Naive thymus-derived CD4-positive, alpha-beta T cell (primary cell): ENCODE measurements at regions not wholly inside any gene's neighbourhood (a gene's known extent, or its start where the extent isn't known, plus 50 kb on each side); places are given as distances from the start of the nearest gene placed in this dataset.
"Not testable (repeated sequence)": the region's sequence is repeated elsewhere in the genome, so short reads cannot be mapped to it uniquely, and the experiment has no call there.

Experiments
- ATAC-seq: fragments of 150-1000 bp; cut with Tn5 transposase; 2 replicates; pipeline ENCODE4 v1.10.0; 2021; ENCODE audit warnings: mild to moderate bottlenecking, moderate library complexity
- CTCF ChIA-PET: fragments of 350-600 bp; sonication (Branson Sonifier 250); formaldehyde crosslinking; loops from one replicate; lab custom pipeline; 2021; ENCODE audit warnings: antibody characterized with exemption; lab: Charles Lee
- POLR2A ChIA-PET: fragments of 350-600 bp; sonication (Branson Sonifier 250); formaldehyde crosslinking; loops from one replicate; lab custom pipeline; 2021; ENCODE audit warnings: antibody characterized with exemption, inconsistent platforms; lab: Charles Lee
- DNase-seq, 9 donors: peaks; one replicate each; pipeline versions ENCODE4 v3.0.0 to v3.0.0-alpha.2; 2020 to 2022; ENCODE audit warnings: mixed read lengths in 1 of 9
- H3K27ac ChIP-seq: one replicate; pipeline ENCODE4 v1.7.0; 2013; ENCODE audit warnings: mild to moderate bottlenecking, low read depth, low read length, moderate library complexity
- H3K27me3 ChIP-seq, 2 donors: one replicate each; pipeline ENCODE4 v1.7.0; 2013; ENCODE audit warnings: low read length in 2 of 2, mild to moderate bottlenecking in 2 of 2, moderate library complexity in 2 of 2; ENCODE audit not compliant: control insufficient read depth in 2 of 2, insufficient read depth in 2 of 2
- H3K36me3 ChIP-seq, 3 experiments: 1 replicate in 2 of 3; 2 replicates in 1 of 3; pipeline ENCODE4 v1.7.0; 2013; ENCODE audit warnings: low read length in 3 of 3, mild to moderate bottlenecking in 3 of 3, moderate library complexity in 1 of 3; ENCODE audit not compliant: insufficient read depth in 3 of 3, control insufficient read depth in 2 of 3
- H3K4me1 ChIP-seq, 2 donors: one replicate each; pipeline ENCODE4 v1.7.0; 2013; ENCODE audit warnings: low read length in 2 of 2, mild to moderate bottlenecking in 2 of 2, moderate library complexity in 1 of 2; ENCODE audit not compliant: control insufficient read depth in 2 of 2, insufficient read depth in 2 of 2
- H3K4me3 ChIP-seq: 2 replicates; pipeline ENCODE4 v1.7.0; 2013; ENCODE audit warnings: mild to moderate bottlenecking, low read length
- H3K9me3 ChIP-seq, 3 experiments: 1 replicate in 2 of 3; 2 replicates in 1 of 3; pipeline ENCODE4 v1.7.0; 2013; ENCODE audit warnings: low read length in 3 of 3; ENCODE audit not compliant: control insufficient read depth in 2 of 3
- H3K27ac Mint-ChIP-seq, 9 donors: one replicate each; pipeline ENCODE4 v1.8.0; 2020 to 2022; ENCODE audit warnings: mixed read lengths in 9 of 9, mild to moderate bottlenecking in 8 of 9, moderate library complexity in 5 of 9, inconsistent platforms in 2 of 9
- H3K27me3 Mint-ChIP-seq, 5 donors: one replicate each; pipeline ENCODE4 v1.8.0; 2021 to 2022; ENCODE audit warnings: mixed read lengths in 5 of 5, mild to moderate bottlenecking in 1 of 5
- H3K36me3 Mint-ChIP-seq, 5 donors: one replicate each; pipeline ENCODE4 v1.8.0; 2020 to 2022; ENCODE audit warnings: mixed read lengths in 5 of 5, mild to moderate bottlenecking in 3 of 5, inconsistent platforms in 1 of 5
- H3K4me1 Mint-ChIP-seq, 7 donors: one replicate each; pipeline ENCODE4 v1.8.0; 2020 to 2022; ENCODE audit warnings: mixed read lengths in 7 of 7, mild to moderate bottlenecking in 3 of 7, inconsistent platforms in 1 of 7
- H3K4me3 Mint-ChIP-seq, 10 donors: one replicate each; pipeline ENCODE4 v1.8.0; 2020 to 2022; ENCODE audit warnings: mild to moderate bottlenecking in 10 of 10, mixed read lengths in 10 of 10, moderate library complexity in 6 of 10, inconsistent platforms in 2 of 10
- H3K9me3 Mint-ChIP-seq, 11 donors: one replicate each; pipeline ENCODE4 v1.8.0; 2020 to 2022; ENCODE audit warnings: mixed read lengths in 11 of 11, mild to moderate bottlenecking in 4 of 11, inconsistent platforms in 1 of 11, moderate library complexity in 1 of 11
- intact Hi-C, 2 donors: fragments of 100-400 bp; cut with micrococcal nuclease; formaldehyde crosslinking; loops; one replicate each; pipeline ENCODE4 v1.15.1; 2023

GRCh38 chr22:16388616-16389015, 204.0 kb downstream of the CCT8L2 start:
- H3K36me3 Mint-ChIP-seq, H3K36me3 ChIP-seq, H3K4me1 Mint-ChIP-seq, ATAC-seq, H3K27ac Mint-ChIP-seq, DNase-seq, H3K9me3 ChIP-seq, CTCF ChIA-PET, POLR2A ChIA-PET, H3K27me3 ChIP-seq, intact Hi-C loops, H3K4me1 ChIP-seq, H3K4me3 ChIP-seq, H3K27ac ChIP-seq, H3K4me3 Mint-ChIP-seq: not testable (repeated sequence)
- Mint-ChIP-seq H3K27me3 (peaks cover 12 to 39% (median 23%) of the 10 kb centered on the region in 5 donors), H3K9me3 (peaks cover 0 to 10% (median 0%) of the 10 kb centered on the region in 11 donors)

- H3K4me3 Mint-ChIP-seq: peak overlapping the region in 1 of 10 donors; percentile 4
- intact Hi-C loops, H3K27me3 ChIP-seq, H3K4me1 Mint-ChIP-seq, ATAC-seq, H3K4me1 ChIP-seq, POLR2A ChIA-PET, H3K27ac Mint-ChIP-seq, DNase-seq, H3K9me3 ChIP-seq, H3K4me3 ChIP-seq, CTCF ChIA-PET, H3K27ac ChIP-seq, H3K36me3 ChIP-seq, H3K36me3 Mint-ChIP-seq: not testable (repeated sequence)
- H3K9me3 Mint-ChIP-seq: peaks cover 0 to 10% (median 0%) of the 10 kb centered on the region in 11 donors
- H3K27me3 Mint-ChIP-seq: peaks cover 12 to 34% (median 23%) of the 10 kb centered on the region in 5 donors
Observed at GRCh38 chr22:16388127-16388526, 204.5 kb downstream of the CCT8L2 start.

- intact Hi-C loops, H3K4me1 ChIP-seq, H3K27me3 ChIP-seq, POLR2A ChIA-PET, H3K27ac ChIP-seq, CTCF ChIA-PET, H3K36me3 Mint-ChIP-seq, H3K4me3 ChIP-seq, H3K36me3 ChIP-seq, H3K9me3 ChIP-seq, H3K4me1 Mint-ChIP-seq, DNase-seq, ATAC-seq: not testable (repeated sequence)
- Mint-ChIP-seq H3K27ac (peak overlapping the region in 1 of 9 donors; percentile 5), H3K9me3 (peaks cover 0 to 10% (median 0%) of the 10 kb centered on the region in 11 donors), H3K4me3 (peak overlapping the region in 1 of 10 donors; percentile 4), H3K27me3 (peaks cover 12 to 33% (median 23%) of the 10 kb centered on the region in 5 donors)
Observed at GRCh38 chr22:16387543-16387942, 205.1 kb downstream of the CCT8L2 start.

GRCh38 chr22:16387088-16387487, 205.5 kb downstream of the CCT8L2 start:
- Mint-ChIP-seq H3K9me3 (peaks cover 0 to 10% (median 0%) of the 10 kb centered on the region in 11 donors), H3K36me3 (peaks cover 0 to 3% (median 0%) of the 10 kb centered on the region in 5 donors), H3K4me3 (peak overlapping the region in 1 of 10 donors; percentile 4), H3K27me3 (peaks cover 12 to 33% (median 23%) of the 10 kb centered on the region in 5 donors), H3K27ac (no peak overlapping the region), H3K4me1 (no peaks in the 10 kb centered on the region)
- H3K36me3 ChIP-seq: no peaks in the 10 kb centered on the region
- no peaks in the 10 kb centered on the region for H3K27me3 ChIP-seq
- H3K4me1 ChIP-seq: no peaks in the 10 kb centered on the region
- ChIA-PET POLR2A (no interaction called here), CTCF (no interaction called here)
- no peak overlapping the region for H3K4me3 ChIP-seq
- no peak for DNase-seq
- H3K9me3 ChIP-seq: no peaks in the 10 kb centered on the region
- ATAC-seq: no peak
- intact Hi-C loops: no loop called here
- H3K27ac ChIP-seq: no peak overlapping the region

GRCh38 chr22:16361328-16361727, 231.3 kb downstream of the CCT8L2 start:
- H3K4me1 Mint-ChIP-seq, H3K36me3 ChIP-seq, H3K27ac ChIP-seq, H3K27me3 ChIP-seq, intact Hi-C loops, ATAC-seq, H3K4me3 Mint-ChIP-seq, POLR2A ChIA-PET, H3K36me3 Mint-ChIP-seq, H3K9me3 Mint-ChIP-seq, CTCF ChIA-PET, H3K9me3 ChIP-seq, DNase-seq, H3K4me1 ChIP-seq, H3K27ac Mint-ChIP-seq, H3K4me3 ChIP-seq, H3K27me3 Mint-ChIP-seq: not testable (repeated sequence)

- peak; percentile 70 for ATAC-seq
- H3K36me3 ChIP-seq, H3K27ac Mint-ChIP-seq, H3K27me3 Mint-ChIP-seq, H3K4me1 ChIP-seq, H3K9me3 ChIP-seq, H3K4me3 ChIP-seq, DNase-seq, H3K27me3 ChIP-seq, H3K27ac ChIP-seq, CTCF ChIA-PET, H3K36me3 Mint-ChIP-seq, POLR2A ChIA-PET, H3K4me3 Mint-ChIP-seq, H3K9me3 Mint-ChIP-seq, intact Hi-C loops, H3K4me1 Mint-ChIP-seq: not testable (repeated sequence)
Observed at GRCh38 chr22:16352637-16353036, 240.0 kb downstream of the CCT8L2 start.

GRCh38 chr22:16347083-16347482, 245.5 kb downstream of the CCT8L2 start:
- DNase-seq, H3K4me3 ChIP-seq, H3K36me3 Mint-ChIP-seq, H3K27ac Mint-ChIP-seq, POLR2A ChIA-PET, H3K9me3 ChIP-seq, H3K27ac ChIP-seq, ATAC-seq, H3K27me3 ChIP-seq, CTCF ChIA-PET, H3K9me3 Mint-ChIP-seq, H3K36me3 ChIP-seq, H3K4me1 ChIP-seq, H3K27me3 Mint-ChIP-seq, intact Hi-C loops, H3K4me1 Mint-ChIP-seq, H3K4me3 Mint-ChIP-seq: not testable (repeated sequence)
